GM23248 (cell line): ENCODE measurements at regions not wholly inside any gene's neighbourhood (a gene's known extent, or its start where the extent isn't known, plus 50 kb on each side); places are given as distances from the start of the nearest gene placed in this dataset.

Experiments used
- EZH2 ChIP-seq: fragments of 200-600 bp; sonication (generic); IDR thresholded peaks from 2 replicates; pipeline ENCODE4 v1.6.1; 2018; ENCODE audit warnings: antibody characterized with exemption, mild to moderate bottlenecking; ENCODE audit not compliant: insufficient read depth, poor library complexity, severe bottlenecking
- EZH2phosphoT487 ChIP-seq: fragments of 200-600 bp; sonication (generic); IDR thresholded peaks from 2 replicates; pipeline ENCODE4 v1.6.1; 2018; ENCODE audit warnings: antibody characterized with exemption, moderate library complexity, mild to moderate bottlenecking, low read depth; ENCODE audit not compliant: insufficient read depth

DNA sequence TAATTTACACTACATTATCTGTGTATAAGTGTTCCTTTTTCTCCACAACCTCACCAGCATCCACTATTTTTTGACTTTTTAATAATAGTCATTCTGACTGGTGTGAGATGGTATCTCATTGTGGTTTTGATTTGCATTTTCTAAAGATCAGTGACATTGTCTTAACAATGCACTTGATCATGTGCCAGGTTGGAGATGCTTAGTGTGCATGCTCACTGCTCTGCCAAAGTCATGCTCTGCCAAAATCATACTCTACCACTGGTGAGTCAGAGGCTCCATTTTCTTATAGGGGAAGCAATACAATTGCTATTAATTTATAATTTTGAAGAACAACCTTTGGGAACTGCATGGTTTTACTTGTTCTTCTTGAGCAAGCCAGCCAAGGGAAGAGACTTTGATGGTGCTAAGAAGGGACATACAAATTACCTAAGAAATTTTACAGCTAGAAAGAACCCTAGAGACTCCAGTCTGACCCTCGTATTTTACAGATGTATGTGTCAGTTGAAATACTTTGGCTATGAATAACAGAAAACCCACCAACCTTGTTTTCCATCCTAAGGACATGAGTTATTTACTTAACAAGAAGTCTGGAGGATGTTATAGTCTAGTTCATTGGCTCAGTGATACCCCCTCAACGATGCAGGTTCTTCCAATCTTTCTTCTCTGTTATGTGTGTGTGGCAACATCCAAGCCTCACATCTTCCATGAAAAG is 368.9 kb downstream of the DDX10 start:
- TF ChIP-seq EZH2phosphoT487 (no peak), EZH2 (no peak)
